ENCODE measurements at regions not wholly inside any gene's neighbourhood (a gene's known extent, or its start where the extent isn't known, plus 50 kb on each side); places are given as distances from the start of the nearest gene placed in this dataset.

DNA sequence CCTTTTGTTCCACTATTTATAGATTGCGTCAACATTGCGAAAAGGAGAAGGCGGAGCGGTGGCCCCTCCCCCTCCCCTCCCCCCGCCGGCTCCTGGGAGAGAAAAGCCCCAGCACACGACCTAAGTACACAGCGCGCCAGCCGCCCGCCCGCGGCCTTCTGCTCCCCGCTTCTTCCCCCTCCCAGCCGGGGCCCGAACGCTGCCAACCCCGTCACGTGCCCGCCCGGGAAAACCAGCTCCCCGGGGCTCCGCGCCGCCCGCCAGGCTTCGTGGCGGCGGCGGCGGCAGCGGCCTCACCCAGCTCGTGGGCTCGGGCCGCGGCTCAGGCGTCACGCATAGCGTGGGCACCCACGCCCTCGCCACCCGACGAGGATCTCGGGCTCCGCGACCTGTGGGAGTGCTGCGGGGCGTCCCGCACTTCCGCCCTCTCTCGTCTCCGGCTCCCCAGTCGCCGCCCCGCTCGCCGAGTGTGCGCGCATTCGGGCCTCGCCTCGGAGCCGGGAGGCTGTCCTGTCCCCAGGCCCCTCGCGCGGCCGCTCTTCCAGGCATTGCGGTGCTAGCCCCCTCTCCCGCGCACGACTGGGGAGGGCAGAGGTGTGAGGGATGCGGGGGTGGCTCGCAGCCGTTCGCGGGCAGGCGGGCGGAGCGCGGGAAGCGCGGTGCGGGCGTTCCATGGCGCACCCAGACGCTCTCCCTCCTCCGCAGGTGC is 110.5 kb downstream of the KCNRG start (continued):
- TF ChIP-seq, protein P1, sequence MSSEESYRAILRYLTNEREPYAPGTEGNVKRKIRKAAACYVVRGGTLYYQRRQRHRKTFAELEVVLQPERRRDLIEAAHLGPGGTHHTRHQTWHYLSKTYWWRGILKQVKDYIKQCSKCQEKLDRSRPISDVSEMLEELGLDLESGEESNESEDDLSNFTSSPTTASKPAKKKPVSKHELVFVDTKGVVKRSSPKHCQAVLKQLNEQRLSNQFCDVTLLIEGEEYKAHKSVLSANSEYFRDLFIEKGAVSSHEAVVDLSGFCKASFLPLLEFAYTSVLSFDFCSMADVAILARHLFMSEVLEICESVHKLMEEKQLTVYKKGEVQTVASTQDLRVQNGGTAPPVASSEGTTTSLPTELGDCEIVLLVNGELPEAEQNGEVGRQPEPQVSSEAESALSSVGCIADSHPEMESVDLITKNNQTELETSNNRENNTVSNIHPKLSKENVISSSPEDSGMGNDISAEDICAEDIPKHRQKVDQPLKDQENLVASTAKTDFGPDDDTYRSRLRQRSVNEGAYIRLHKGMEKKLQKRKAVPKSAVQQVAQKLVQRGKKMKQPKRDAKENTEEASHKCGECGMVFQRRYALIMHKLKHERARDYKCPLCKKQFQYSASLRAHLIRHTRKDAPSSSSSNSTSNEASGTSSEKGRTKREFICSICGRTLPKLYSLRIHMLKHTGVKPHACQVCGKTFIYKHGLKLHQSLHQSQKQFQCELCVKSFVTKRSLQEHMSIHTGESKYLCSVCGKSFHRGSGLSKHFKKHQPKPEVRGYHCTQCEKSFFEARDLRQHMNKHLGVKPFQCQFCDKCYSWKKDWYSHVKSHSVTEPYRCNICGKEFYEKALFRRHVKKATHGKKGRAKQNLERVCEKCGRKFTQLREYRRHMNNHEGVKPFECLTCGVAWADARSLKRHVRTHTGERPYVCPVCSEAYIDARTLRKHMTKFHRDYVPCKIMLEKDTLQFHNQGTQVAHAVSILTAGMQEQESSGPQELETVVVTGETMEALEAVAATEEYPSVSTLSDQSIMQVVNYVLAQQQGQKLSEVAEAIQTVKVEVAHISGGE (tag by site-specific recombination; conservative IDR thresholded peaks at IDR 0.05; ENCODE audit: low read depth), result no peak; the same call in 1 of the 2 replicates
- no peak; the same call in 1 of the 2 replicates for TF ChIP-seq ZFP69B (tag by site-specific recombination; IDR thresholded peaks at IDR 0.05)
- TF ChIP-seq ZNF16 (tag by site-specific recombination; IDR thresholded peaks at IDR 0.05; ENCODE audit: low read depth), result no peak
- no peak for TF ChIP-seq ZNF664 (tag by site-specific recombination; IDR thresholded peaks at IDR 0.05)
- no peak for TF ChIP-seq ZNF248 (tag by site-specific recombination; IDR thresholded peaks at IDR 0.05)
- peak; percentile 15; the same call in 1 of the 2 replicates for TF ChIP-seq BCL11B (tag by site-specific recombination; IDR thresholded peaks at IDR 0.05; ENCODE audit: low read depth)
- TF ChIP-seq PBX3 (CRISPR knock-in tag; IDR thresholded peaks at IDR 0.05), result no peak
- TF ChIP-seq GLI2 (tag by site-specific recombination; IDR thresholded peaks at IDR 0.05; ENCODE audit: borderline replicate concordance, low read depth), result no peak
- TF ChIP-seq, protein P2, sequence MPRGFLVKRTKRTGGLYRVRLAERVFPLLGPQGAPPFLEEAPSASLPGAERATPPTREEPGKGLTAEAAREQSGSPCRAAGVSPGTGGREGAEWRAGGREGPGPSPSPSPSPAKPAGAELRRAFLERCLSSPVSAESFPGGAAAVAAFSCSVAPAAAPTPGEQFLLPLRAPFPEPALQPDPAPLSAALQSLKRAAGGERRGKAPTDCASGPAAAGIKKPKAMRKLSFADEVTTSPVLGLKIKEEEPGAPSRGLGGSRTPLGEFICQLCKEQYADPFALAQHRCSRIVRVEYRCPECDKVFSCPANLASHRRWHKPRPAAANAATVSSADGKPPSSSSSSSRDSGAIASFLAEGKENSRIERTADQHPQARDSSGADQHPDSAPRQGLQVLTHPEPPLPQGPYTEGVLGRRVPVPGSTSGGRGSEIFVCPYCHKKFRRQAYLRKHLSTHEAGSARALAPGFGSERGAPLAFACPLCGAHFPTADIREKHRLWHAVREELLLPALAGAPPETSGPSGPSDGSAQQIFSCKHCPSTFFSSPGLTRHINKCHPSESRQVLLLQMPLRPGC (tag by site-specific recombination; IDR thresholded peaks at IDR 0.05), result peak; percentile 27; the same call in 1 of the 2 replicates
- TF ChIP-seq SP3 (tag by site-specific recombination; IDR thresholded peaks at IDR 0.05), result peak; percentile 47
- TF ChIP-seq ZNF558 (tag by site-specific recombination; IDR thresholded peaks at IDR 0.05), result no peak
- TF ChIP-seq, protein P3, sequence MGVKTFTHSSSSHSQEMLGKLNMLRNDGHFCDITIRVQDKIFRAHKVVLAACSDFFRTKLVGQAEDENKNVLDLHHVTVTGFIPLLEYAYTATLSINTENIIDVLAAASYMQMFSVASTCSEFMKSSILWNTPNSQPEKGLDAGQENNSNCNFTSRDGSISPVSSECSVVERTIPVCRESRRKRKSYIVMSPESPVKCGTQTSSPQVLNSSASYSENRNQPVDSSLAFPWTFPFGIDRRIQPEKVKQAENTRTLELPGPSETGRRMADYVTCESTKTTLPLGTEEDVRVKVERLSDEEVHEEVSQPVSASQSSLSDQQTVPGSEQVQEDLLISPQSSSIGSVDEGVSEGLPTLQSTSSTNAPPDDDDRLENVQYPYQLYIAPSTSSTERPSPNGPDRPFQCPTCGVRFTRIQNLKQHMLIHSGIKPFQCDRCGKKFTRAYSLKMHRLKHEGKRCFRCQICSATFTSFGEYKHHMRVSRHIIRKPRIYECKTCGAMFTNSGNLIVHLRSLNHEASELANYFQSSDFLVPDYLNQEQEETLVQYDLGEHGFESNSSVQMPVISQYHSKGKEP (tag by site-specific recombination; IDR thresholded peaks at IDR 0.05), result peak; percentile 63; the same call in 1 of the 2 replicates
- TF ChIP-seq, protein P4, sequence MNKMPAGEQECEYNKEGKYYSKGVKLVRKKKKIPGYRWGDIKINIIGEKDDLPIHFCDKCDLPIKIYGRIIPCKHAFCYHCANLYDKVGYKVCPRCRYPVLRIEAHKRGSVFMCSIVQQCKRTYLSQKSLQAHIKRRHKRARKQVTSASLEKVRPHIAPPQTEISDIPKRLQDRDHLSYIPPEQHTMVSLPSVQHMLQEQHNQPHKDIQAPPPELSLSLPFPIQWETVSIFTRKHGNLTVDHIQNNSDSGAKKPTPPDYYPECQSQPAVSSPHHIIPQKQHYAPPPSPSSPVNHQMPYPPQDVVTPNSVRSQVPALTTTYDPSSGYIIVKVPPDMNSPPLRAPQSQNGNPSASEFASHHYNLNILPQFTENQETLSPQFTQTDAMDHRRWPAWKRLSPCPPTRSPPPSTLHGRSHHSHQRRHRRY (tag by site-specific recombination; IDR thresholded peaks at IDR 0.05), result peak; percentile 90; the same call in 1 of the 2 replicates
- no peak for TF ChIP-seq ZNF530 (tag by site-specific recombination; IDR thresholded peaks at IDR 0.05; ENCODE audit: low read depth)
- peak; percentile 81 for TF ChIP-seq ZNF610 (tag by site-specific recombination; IDR thresholded peaks at IDR 0.05; ENCODE audit: borderline replicate concordance)
- TF ChIP-seq ZNF639 (tag by site-specific recombination; IDR thresholded peaks at IDR 0.05), result no peak
- no peak for TF ChIP-seq ZNF654 (tag by site-specific recombination; IDR thresholded peaks at IDR 0.05; ENCODE audit: low read depth)
- peak; percentile 56; the same call in 1 of the 2 replicates for TF ChIP-seq KLF8 (tag by site-specific recombination; IDR thresholded peaks at IDR 0.05)
- TF ChIP-seq KLF17 (tag by site-specific recombination; IDR thresholded peaks at IDR 0.05), result peak; percentile 78
- TF ChIP-seq TCF7L2 (IDR thresholded peaks at IDR 0.05; ENCODE audit: borderline replicate concordance, low read depth, low read length), result no peak; the same call in 1 of the 2 replicates
- peak; percentile 23; the same call in 1 of the 2 replicates for TF ChIP-seq ZNF335 (tag by site-specific recombination; conservative IDR thresholded peaks at IDR 0.05)
- TF ChIP-seq ZNF121 (tag by site-specific recombination; IDR thresholded peaks at IDR 0.05), result peak; percentile 82; the same call in 1 of the 2 replicates
- TF ChIP-seq AEBP2 (tag by site-specific recombination; IDR thresholded peaks at IDR 0.05; ENCODE audit: borderline replicate concordance), result no peak

All from HEK293 (cell line).